ENCODE measurements at regions not wholly inside any gene's neighbourhood (a gene's known extent, or its start where the extent isn't known, plus 50 kb on each side); places are given as distances from the start of the nearest gene placed in this dataset.

DNA sequence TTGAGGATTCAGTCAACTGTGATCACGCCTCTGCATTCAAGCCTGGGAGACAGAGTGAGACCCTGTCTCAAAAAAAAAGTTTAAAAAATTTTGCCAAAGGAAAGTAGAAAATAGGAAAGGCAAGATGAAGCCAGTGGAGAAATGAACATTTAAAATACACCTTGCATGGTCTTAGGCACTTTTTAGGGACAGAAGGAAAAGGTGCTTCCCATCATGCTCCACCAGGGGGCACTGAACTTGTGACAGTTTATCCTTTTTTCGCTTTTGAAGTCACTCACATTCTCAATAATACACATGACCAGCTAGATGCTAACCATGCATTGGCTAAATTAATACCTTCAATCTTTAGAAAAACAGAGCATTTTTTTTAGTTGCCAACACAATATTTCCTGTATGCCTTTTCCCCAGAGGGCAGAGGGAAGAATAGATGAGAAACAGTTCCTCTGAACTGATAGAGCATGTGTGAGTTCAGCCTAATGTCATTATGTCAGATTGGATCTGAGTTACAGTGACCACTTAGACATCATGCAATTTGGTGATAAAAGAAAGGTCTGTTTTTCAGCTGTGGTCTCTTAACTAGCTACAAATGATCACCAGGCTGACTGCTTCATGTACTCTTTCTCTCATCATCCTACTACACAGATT, 221.8 kb upstream of the SSTR1 start:
- peak; percentile 55 for ATAC-seq
- H3K4me1 Mint-ChIP-seq: peaks cover 18% of the 10 kb centered on the region
- peak; percentile 59 for DNase-seq (ENCODE audit: low spot score)
- no peaks in the 10 kb centered on the region for H3K27me3 Mint-ChIP-seq (ENCODE audit: low read depth)
- no peak overlapping the region for H3K27ac Mint-ChIP-seq
- H3K9me3 Mint-ChIP-seq: peaks cover 25% of the 10 kb centered on the region
- H3K4me3 Mint-ChIP-seq: no peak overlapping the region
- H3K36me3 Mint-ChIP-seq: peaks cover 21% of the 10 kb centered on the region
- CTCF ChIA-PET: interaction anchor here (1.0 to 1.2 kb wide), 3 partner anchors 16 to 212 kb away, joined by 3 to 6 read pairs (median 4); no protein-coding TSS in a partner anchor
- TF ChIP-seq, protein P1, sequence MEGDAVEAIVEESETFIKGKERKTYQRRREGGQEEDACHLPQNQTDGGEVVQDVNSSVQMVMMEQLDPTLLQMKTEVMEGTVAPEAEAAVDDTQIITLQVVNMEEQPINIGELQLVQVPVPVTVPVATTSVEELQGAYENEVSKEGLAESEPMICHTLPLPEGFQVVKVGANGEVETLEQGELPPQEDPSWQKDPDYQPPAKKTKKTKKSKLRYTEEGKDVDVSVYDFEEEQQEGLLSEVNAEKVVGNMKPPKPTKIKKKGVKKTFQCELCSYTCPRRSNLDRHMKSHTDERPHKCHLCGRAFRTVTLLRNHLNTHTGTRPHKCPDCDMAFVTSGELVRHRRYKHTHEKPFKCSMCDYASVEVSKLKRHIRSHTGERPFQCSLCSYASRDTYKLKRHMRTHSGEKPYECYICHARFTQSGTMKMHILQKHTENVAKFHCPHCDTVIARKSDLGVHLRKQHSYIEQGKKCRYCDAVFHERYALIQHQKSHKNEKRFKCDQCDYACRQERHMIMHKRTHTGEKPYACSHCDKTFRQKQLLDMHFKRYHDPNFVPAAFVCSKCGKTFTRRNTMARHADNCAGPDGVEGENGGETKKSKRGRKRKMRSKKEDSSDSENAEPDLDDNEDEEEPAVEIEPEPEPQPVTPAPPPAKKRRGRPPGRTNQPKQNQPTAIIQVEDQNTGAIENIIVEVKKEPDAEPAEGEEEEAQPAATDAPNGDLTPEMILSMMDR (IDR thresholded peaks at IDR 0.05): peak; percentile 89
- TF ChIP-seq CREB1 (CRISPR knock-in tag; IDR thresholded peaks at IDR 0.05) (no peak), NFYB (CRISPR knock-in tag; conservative IDR thresholded peaks at IDR 0.05; ENCODE audit: low read depth) (no peak), ESRRA (CRISPR knock-in tag; IDR thresholded peaks at IDR 0.05; ENCODE audit: borderline replicate concordance) (no peak), JAZF1 (CRISPR knock-in tag; IDR thresholded peaks at IDR 0.05) (no peak)
- TF ChIP-seq, protein P2, sequence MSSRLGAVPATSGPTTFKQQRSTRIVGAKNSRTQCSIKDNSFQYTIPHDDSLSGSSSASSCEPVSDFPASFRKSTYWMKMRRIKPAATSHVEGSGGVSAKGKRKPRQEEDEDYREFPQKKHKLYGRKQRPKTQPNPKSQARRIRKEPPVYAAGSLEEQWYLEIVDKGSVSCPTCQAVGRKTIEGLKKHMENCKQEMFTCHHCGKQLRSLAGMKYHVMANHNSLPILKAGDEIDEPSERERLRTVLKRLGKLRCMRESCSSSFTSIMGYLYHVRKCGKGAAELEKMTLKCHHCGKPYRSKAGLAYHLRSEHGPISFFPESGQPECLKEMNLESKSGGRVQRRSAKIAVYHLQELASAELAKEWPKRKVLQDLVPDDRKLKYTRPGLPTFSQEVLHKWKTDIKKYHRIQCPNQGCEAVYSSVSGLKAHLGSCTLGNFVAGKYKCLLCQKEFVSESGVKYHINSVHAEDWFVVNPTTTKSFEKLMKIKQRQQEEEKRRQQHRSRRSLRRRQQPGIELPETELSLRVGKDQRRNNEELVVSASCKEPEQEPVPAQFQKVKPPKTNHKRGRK (CRISPR knock-in tag; IDR thresholded peaks at IDR 0.05; ENCODE audit: borderline replicate concordance): no peak
- POLR2A ChIA-PET: no interaction called here

DNA sequence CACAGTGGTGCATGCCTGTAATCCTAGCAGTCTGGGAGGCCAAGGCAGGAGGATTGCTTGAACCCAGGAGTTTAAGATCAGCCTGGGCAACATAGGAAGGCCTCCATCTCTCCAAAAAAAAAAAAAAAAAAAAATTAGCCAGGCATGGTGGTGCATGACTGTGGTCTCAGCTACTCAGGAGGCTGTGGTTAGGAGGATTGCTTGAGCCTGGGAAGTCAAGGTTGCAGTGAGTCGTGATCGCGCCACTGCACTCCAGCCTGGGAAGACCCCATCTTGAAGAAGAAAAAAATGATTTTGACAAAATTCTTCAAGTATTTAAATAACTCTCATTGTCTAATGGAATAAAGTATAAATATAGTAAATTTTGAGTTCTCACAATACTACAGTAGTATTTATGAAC, 219.2 kb upstream of the SSTR1 start:
- Mint-ChIP-seq H3K9me3 (no peaks in the 10 kb centered on the region), H3K36me3 (0 out of 2 replicates have a peak, but pooled peaks cover under 1% of the 10 kb centered on the region), H3K4me1 (peaks cover 41% of the 10 kb centered on the region), H3K4me3 (no peak overlapping the region), H3K27me3 (ENCODE audit: low read depth) (no peaks in the 10 kb centered on the region), H3K27ac (no peak overlapping the region)
- DNase-seq (ENCODE audit: low spot score) (no peak), ATAC-seq (no peak)
- ChIA-PET CTCF (interaction anchor here (1.2 kb wide), 1 partner anchor 28 kb away, joined by 3 read pairs; no protein-coding TSS in a partner anchor), POLR2A (no interaction called here)
- TF ChIP-seq EMX1 (CRISPR knock-in tag; IDR thresholded peaks at IDR 0.05) (no peak), ZBTB21 (CRISPR knock-in tag; IDR thresholded peaks at IDR 0.05; ENCODE audit: borderline replicate concordance) (no peak), ELF4 (CRISPR knock-in tag; IDR thresholded peaks at IDR 0.05; ENCODE audit: low read depth) (no peak)
- TF ChIP-seq, protein P3, sequence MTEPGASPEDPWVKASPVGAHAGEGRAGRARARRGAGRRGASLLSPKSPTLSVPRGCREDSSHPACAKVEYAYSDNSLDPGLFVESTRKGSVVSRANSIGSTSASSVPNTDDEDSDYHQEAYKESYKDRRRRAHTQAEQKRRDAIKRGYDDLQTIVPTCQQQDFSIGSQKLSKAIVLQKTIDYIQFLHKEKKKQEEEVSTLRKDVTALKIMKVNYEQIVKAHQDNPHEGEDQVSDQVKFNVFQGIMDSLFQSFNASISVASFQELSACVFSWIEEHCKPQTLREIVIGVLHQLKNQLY (CRISPR knock-in tag; IDR thresholded peaks at IDR 0.05): no peak
- TF ChIP-seq, protein P4, sequence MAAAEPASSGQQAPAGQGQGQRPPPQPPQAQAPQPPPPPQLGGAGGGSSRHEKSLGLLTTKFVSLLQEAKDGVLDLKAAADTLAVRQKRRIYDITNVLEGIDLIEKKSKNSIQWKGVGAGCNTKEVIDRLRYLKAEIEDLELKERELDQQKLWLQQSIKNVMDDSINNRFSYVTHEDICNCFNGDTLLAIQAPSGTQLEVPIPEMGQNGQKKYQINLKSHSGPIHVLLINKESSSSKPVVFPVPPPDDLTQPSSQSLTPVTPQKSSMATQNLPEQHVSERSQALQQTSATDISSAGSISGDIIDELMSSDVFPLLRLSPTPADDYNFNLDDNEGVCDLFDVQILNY (CRISPR knock-in tag; IDR thresholded peaks at IDR 0.05): no peak
- TF ChIP-seq, protein P5, sequence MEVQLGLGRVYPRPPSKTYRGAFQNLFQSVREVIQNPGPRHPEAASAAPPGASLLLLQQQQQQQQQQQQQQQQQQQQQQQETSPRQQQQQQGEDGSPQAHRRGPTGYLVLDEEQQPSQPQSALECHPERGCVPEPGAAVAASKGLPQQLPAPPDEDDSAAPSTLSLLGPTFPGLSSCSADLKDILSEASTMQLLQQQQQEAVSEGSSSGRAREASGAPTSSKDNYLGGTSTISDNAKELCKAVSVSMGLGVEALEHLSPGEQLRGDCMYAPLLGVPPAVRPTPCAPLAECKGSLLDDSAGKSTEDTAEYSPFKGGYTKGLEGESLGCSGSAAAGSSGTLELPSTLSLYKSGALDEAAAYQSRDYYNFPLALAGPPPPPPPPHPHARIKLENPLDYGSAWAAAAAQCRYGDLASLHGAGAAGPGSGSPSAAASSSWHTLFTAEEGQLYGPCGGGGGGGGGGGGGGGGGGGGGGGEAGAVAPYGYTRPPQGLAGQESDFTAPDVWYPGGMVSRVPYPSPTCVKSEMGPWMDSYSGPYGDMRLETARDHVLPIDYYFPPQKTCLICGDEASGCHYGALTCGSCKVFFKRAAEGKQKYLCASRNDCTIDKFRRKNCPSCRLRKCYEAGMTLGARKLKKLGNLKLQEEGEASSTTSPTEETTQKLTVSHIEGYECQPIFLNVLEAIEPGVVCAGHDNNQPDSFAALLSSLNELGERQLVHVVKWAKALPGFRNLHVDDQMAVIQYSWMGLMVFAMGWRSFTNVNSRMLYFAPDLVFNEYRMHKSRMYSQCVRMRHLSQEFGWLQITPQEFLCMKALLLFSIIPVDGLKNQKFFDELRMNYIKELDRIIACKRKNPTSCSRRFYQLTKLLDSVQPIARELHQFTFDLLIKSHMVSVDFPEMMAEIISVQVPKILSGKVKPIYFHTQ (CRISPR knock-in tag; IDR thresholded peaks at IDR 0.05): no peak
- TF ChIP-seq, protein P6, sequence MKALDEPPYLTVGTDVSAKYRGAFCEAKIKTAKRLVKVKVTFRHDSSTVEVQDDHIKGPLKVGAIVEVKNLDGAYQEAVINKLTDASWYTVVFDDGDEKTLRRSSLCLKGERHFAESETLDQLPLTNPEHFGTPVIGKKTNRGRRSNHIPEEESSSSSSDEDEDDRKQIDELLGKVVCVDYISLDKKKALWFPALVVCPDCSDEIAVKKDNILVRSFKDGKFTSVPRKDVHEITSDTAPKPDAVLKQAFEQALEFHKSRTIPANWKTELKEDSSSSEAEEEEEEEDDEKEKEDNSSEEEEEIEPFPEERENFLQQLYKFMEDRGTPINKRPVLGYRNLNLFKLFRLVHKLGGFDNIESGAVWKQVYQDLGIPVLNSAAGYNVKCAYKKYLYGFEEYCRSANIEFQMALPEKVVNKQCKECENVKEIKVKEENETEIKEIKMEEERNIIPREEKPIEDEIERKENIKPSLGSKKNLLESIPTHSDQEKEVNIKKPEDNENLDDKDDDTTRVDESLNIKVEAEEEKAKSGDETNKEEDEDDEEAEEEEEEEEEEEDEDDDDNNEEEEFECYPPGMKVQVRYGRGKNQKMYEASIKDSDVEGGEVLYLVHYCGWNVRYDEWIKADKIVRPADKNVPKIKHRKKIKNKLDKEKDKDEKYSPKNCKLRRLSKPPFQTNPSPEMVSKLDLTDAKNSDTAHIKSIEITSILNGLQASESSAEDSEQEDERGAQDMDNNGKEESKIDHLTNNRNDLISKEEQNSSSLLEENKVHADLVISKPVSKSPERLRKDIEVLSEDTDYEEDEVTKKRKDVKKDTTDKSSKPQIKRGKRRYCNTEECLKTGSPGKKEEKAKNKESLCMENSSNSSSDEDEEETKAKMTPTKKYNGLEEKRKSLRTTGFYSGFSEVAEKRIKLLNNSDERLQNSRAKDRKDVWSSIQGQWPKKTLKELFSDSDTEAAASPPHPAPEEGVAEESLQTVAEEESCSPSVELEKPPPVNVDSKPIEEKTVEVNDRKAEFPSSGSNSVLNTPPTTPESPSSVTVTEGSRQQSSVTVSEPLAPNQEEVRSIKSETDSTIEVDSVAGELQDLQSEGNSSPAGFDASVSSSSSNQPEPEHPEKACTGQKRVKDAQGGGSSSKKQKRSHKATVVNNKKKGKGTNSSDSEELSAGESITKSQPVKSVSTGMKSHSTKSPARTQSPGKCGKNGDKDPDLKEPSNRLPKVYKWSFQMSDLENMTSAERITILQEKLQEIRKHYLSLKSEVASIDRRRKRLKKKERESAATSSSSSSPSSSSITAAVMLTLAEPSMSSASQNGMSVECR (CRISPR knock-in tag; IDR thresholded peaks at IDR 0.05; ENCODE audit: borderline replicate concordance): no peak
- TF ChIP-seq, protein P7, sequence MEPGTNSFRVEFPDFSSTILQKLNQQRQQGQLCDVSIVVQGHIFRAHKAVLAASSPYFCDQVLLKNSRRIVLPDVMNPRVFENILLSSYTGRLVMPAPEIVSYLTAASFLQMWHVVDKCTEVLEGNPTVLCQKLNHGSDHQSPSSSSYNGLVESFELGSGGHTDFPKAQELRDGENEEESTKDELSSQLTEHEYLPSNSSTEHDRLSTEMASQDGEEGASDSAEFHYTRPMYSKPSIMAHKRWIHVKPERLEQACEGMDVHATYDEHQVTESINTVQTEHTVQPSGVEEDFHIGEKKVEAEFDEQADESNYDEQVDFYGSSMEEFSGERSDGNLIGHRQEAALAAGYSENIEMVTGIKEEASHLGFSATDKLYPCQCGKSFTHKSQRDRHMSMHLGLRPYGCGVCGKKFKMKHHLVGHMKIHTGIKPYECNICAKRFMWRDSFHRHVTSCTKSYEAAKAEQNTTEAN (CRISPR knock-in tag; IDR thresholded peaks at IDR 0.05): no peak
- TF ChIP-seq, protein P8, sequence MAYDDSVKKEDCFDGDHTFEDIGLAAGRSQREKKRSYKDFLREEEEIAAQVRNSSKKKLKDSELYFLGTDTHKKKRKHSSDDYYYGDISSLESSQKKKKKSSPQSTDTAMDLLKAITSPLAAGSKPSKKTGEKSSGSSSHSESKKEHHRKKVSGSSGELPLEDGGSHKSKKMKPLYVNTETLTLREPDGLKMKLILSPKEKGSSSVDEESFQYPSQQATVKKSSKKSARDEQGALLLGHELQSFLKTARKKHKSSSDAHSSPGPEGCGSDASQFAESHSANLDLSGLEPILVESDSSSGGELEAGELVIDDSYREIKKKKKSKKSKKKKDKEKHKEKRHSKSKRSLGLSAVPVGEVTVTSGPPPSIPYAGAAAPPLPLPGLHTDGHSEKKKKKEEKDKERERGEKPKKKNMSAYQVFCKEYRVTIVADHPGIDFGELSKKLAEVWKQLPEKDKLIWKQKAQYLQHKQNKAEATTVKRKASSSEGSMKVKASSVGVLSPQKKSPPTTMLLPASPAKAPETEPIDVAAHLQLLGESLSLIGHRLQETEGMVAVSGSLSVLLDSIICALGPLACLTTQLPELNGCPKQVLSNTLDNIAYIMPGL (CRISPR knock-in tag; IDR thresholded peaks at IDR 0.05): no peak
- TF ChIP-seq, protein P1 (IDR thresholded peaks at IDR 0.05): no peak

All from WTC11 (cell line).